ENCODE measurements at regions not wholly inside any gene's neighbourhood (a gene's known extent, or its start where the extent isn't known, plus 50 kb on each side); places are given as distances from the start of the nearest gene placed in this dataset.

DNA sequence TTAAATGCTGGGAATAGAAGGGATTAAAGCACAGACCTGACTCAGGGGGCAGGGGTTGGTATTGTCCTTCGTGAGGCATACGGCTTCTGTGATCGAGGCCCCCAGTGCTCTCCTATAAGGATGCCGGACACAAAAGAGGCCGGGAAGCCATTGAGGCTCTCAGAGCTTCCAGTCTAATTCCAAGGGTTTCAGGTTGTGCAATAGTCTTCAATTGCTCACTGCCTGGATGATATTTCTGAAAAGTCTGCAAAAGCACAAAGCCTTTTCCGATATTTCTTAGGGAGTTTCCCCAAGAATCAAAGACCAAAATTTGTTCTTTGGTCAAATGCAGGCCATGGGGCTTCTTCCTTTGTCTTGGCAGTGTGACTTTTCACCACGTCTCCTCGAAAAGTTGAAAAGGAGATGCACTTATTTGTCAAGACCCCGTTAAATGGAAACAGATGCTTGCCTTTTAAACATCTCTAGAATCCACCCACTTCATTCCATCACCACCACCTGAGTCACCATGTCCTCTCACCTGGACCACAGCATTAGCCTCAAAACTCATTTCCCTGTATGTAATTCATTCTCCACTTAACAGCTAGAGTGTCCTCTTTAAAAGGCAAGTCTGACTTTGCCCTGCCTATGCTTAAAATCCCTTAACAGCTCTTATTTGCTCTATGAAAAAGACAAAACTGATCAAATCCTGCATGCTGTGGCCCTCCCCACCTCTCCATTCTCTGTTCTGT, 134.8 kb upstream of the NAMPT start:
- DNase-seq (ENCODE audit: low read depth): no peak

DNA sequence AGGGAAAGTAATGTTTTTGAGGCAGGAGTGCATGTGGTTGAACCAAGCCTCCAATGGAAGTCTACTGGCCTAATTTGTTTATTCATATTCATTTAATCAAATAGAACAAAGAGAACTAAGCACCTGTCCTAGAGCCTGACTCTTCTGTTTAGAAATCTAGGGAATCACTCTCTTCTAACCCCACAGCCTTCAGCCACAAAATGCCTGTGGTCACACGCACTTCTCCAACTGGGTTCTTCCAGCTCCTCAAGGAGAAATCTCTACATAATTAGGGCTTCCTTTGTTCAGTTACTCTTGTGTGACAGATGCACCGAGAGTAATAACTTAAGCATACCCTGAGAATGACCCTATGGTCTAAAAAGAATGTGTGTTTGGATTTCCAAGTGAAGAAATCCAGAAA, 133.7 kb upstream of the NAMPT start:
- DNase-seq (ENCODE audit: low read depth): peak; percentile 35

DNA sequence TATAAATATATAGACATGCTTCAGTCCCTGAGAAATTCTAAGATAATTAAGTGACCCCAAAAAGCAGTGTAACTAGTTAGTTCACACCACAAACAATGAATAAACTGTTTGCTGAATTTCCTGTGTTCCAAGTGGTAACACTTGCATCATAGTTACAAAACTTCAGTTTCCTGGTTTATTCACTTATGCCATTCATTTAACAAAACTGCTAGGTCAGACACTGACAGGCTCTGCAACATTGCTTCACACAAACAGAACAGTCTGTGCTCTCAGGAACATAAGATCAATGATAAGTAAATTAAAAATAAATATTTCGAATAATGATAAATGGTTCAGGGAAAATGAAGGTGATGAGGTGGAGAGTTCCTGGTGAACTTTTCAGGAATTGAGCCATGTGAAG, 133.3 kb upstream of the NAMPT start:
- no peak for DNase-seq (ENCODE audit: low read depth)

DNA sequence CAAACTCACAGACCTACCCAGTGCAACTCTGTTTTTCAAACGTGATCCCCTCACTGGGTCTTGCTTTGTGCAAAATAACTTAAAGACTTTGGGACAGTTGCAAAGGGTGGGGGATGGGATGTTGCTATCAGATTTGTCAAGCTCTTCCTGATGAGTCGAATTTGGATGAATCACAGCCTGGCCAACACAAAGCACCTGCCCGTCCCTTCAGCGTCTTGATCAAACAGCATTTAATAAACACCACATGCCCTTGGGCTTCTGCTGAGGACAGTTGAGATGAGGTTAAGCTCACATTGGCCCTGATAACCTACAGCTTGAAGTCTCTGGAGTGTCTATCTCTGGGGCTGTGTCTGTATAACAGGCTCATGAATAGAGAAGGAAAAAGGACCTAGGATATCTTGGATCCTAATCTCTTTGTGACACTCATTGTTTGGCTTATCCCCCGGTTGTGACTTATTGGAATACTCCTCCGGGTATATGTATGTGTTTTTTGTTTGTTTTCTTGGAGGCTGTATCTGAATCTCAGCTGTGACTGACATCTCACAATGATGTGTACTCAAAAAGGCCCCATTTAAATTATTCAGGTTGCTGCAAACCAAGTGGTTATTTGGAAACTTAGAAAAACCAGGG, 132.6 kb upstream of the NAMPT start:
- peak; percentile 74 for DNase-seq (ENCODE audit: low read depth)

DNA sequence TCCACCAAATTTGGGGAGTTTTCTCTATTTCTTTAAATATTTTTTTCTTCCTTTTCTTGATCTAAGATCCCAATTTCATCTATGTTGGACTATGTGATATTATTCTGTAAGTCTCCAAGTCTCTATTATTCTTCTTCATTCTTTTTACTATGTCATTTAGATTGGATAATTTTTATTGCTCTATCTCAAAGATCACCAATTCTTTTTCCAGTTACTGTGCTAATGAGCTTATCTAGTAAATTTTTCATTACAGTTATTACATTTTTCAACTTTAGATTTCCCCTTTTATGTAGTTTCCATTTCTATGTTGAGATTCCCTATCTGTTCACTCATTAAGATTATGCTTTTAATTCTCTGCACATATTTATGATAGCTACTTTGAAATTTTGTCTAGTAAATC, 131.6 kb upstream of the NAMPT start:
- no peak for DNase-seq (ENCODE audit: low read depth)

DNA sequence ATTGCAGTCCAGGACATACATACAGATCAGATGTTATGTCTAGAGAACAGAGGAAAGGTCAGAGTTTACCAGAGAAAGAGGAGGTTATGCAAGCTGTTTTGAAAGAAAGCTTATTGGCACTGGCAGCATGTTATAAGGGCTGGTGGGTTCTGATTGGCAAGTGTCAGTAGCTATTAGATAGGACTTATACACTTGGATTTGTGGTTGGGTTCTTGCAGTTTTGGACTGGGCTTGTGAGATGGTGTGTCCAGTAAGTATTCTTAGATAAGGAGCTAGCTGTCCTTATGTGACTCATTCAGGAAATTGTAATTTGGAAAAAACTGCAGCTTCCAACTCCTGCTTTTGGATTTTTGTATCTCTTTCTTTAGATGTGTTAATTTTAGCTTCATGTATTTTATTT, 130.7 kb upstream of the NAMPT start:
- peak; percentile 57 for DNase-seq (ENCODE audit: low read depth)

DNA sequence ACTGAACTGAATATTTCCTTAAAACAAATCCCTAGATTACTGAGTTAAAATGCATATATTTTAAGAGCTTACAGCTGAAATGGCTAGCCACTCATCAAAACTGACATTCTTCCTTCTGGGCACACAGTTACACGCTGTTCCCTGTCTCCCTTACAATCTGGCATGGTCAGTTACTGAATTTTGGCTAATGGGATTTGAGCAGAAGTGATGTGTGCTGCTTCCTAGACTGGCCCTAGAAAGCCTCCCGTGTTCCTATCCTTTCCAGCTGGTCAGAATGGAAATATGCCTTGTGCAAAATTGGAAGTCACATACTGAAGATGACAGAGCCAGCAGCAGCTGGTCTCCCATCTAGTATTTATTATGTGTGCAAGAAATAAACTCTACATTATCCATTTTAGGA, 128.7 kb upstream of the NAMPT start:
- no peak for DNase-seq (ENCODE audit: low read depth)

DNA sequence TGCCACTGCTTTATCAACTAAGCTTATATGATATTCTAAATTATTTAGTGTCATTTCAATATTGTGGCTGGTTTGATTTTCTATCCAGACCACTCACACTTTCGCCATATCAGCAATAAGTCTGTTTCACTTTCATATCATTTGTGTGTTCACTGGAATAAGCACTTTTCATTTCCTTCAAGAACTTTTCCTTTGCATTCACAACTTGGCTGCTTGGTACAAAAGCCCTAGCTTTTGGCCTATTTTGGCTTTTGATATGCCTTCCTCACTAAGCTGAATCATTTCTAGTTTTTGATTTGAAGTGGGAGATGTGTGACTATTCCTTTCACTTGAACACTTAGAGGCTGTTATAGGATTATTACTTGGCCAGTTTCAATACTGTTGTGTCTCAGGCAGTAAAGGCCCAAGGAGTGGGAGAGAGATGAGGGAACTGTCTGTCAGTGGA, 120.9 kb upstream of the NAMPT start:
- no peak for DNase-seq (ENCODE audit: low read depth)

DNA sequence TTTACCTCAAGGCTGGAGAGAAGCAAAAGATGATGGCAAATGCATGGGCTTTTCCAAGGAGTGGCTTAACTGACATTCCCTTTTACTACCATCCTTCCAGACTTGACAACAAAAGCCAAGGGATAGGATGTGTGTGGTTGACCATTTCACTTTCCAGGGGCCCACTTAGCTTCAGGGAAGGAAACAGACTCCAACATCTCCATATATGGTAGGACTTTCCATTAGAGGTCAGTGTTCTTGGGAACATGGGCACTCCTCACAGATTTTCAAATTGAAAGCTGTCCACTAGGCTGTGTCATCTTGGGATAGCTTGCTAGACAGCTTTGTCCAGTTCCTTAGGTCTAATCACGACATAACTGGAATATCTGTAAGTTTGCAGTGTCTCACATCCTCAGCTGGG, 118.1 kb upstream of the NAMPT start:
- DNase-seq (ENCODE audit: low read depth): peak; percentile 59

DNA sequence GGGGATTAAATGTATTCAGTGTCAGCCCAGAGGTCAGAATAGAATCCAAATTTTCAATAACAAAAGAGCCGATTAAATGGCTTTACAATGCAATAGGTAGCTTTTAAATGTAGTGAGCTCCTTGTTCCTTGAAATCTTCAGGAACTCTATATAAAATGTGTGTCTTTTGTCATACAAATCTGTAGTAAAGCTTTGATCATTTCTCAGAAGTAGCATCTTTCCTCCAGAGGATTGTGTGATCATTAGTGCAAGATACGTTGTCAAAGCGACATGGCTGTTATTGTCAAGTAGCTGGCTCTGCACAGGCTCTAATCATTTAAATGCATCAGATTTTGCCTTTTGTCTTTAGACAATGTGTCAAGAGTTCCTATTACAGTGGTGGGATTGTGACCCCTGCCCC, 116.1 kb upstream of the NAMPT start:
- no peak for DNase-seq (ENCODE audit: low read depth)

DNA sequence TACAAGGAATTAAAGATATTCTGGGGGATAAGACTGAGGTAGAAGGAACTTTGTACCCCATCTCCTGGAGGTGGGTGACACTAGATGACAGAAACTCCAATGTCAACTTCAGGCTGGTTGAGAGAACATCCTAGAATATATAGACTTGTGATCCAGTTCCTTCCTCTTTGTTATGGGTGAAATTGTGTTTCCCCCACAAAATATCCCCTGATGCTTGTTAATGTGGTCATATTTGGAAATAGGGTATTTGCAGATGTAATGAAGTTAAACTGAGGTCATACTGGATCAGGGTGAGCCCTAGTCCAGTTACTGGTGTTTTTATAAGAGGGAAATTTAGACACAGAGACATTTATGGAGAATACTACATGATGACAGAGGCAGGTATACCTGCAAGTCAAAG, 114.0 kb upstream of the NAMPT start:
- no peak for DNase-seq (ENCODE audit: low read depth)

DNA sequence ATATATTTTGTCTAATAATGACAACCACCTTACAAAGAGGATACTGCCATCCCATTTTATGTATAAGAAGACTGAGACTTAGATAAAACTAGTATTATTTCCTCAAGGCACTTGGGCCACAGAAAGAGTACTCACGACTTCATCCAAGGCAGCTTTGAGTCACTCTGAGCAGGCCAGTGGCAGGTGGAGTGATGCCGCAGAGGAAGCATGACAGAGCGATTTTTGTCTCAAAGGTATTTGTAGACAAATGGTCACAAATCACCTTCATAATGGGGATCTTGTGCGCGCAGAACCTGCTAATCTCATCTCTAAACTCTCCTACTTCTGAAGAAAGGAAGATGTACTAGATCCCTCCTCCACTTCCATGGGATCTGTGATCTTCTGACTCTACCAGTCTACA, 113.2 kb upstream of the NAMPT start:
- no peak for DNase-seq (ENCODE audit: low read depth)

DNA sequence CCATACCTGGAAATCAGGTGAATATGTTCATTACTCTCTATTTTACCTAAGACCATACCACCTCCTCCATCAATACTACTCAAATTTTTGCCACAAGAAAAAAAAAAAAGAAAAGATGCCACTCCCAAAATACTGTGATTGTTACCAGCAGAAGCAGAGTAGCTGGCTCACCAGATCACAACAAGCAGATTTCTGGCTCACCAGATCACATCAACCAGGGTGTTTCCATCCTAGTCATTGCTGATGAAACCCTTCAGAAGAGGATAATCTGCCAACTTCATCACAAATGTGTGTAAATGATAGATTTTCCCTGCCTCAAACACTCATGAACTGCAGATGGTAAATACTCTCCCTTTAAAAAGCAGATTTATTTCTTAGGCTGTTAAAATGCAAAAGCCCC, 109.7 kb upstream of the NAMPT start:
- no peak for DNase-seq (ENCODE audit: low read depth)

DNA sequence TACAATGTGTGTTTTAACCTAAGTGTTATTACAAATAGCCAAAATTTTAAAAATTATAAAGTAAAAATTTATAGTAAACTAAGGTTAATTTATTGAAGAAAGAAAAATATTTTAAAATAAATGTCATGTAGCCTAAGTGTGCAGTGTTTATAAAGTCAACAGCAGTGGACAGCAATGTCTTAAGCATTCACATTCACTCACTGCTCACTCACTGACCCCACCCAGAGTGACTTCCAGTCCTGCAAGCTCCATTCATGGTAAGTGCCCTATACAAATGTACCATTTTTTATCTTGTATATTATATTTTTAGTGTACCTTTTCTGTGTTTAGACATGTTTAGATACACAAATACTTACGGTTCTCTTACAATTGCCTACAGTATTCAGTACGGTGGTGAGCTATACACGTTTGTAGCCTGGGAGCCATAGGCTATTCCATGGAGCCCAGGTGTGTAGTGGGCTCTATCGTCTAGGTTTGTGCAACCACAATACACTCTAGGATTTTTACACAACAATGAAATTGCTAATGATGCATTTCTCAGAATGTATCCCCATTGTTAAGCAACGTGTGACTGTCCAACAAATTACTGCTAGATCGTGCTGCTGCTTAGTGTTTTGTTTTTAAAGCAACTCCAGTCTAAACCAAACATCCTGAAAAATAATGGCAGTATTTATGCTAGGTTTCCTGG, 108.9 kb upstream of the NAMPT start:
- DNase-seq (ENCODE audit: low read depth): no peak

DNA sequence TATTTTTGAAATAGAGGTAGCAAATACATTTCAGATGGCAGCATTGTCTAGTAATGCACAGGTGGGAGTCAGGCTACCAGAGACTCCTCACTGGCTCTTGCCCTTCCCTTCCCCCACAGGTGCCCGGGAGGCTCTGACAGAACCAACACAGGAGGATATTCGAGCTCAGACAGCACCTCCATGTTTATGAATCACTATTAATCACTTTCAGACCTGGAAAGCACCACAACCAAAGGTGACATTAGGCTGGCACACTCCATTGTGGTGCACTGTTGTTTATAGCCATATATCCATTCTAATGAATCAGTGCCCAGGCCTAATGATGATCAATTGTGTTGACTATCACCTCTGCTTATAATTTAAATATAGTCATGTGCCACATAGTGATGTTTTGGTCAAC, 107.8 kb upstream of the NAMPT start:
- DNase-seq (ENCODE audit: low read depth): no peak

DNA sequence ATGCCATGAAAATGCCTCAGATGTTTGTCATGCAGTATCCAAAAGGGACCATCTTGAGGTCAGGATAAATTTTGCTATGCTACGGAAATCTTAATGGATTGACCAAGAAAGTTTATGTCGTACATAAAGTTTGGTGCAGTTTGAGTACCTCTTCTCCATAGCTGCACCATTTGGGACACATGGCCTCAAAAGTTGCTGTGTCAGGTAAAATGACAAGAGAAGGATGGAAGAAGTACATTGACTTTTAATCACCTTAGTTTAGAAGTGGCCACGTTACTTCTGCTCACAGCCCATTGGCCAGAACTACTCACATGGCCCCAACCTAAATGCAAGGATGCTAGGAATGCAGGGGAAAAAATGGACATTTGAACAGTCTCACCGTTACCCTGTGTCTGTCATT, 107.4 kb upstream of the NAMPT start:
- no peak for DNase-seq (ENCODE audit: low read depth)

DNA sequence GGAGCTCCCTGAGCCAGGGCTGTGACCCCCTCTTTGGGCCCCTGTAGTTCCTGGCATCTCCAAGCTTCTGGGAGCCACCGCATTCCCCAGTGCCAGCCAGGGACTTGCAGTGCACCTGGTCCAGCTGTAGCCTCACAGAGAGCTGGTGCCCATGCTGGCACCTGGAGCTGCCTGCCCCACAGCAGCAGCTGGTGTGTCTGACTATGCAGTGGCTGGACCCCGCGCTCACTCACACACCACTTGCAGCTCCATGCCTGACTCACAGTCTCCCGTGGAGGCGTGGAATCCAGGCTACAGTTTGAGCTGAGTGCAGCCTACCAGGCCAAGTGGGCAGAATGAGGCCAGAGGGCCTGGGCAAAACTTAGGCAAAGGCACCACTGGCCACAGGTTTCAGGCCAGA, 102.2 kb upstream of the NAMPT start:
- no peak for DNase-seq (ENCODE audit: low read depth)

DNA sequence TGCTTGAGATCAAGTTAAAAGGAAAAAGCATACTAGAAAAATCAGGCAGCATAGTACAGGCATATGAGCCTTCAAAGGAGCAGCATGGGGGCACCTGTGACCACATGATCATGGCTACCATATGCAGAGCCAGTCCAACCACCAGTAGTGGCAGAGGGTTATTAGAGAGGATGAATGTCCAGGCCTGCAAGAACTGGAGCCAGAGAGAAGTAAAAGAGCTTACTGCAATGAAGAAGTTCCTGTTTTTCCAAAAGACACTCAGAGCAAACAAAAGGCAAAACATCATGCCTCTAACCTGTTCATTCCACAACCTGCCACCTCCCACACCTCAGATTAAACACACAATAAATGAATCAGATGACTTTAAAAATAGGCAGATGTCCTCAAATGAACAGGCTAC, 99.6 kb upstream of the NAMPT start:
- no peak for DNase-seq (ENCODE audit: low read depth)

DNA sequence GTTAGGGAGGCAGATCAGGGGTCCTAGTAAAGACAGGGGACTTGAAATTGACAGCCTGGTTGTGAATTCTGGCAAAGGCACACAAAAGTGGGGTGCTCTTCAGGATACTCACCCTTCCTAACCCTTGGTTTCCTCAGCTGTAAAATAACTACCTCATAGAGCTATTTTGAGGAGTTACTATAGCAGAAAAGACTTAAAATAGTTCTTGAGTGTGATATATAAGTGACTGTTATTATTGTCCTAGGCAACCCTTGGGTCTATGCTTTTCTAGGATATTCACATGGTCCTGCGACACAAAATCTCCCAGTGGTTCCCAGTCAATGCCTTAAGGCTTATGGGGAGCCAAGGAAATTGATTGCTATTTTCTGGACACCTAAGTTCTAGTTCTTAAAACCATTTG, 98.1 kb upstream of the NAMPT start:
- no peak for DNase-seq (ENCODE audit: low read depth)

DNA sequence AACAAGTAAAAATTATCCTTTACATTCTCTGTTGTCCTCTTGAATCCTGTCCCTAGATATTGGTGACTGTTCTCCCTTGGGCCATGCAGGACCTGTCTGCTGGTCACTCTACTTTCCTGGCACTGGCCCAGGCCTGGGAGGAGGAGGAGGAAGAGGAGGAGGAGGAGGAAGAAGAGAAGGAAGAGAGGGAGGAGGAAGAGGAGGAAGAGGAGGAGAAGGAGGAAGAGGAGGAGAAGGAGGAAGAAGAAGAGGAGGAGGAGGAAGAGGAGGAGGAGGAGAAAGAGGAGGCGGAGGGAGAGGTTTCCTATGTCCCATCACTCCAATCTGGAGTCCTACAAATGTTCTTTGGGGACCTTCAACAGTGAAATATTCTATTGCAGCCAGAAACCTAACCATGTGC, 97.3 kb upstream of the NAMPT start:
- no peak for DNase-seq (ENCODE audit: low read depth)

DNA sequence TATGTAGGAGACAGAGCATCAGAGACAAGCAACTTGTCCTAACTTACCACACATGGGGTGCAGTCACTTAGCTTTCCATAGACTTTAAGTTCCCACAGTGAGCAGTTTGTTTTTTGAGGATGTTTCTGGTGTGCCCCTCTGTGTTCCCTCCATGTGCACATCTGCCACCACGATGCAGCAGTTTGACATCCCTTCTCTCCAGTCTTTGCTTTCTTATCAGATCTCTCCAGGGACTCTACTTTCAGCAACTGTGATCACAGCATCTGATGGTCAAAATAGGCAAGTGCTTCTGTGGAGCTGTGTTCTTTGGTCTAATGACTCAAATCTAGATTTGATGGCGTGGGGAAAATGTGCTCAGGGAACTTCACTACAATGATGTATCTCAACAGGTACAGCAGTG, 96.5 kb upstream of the NAMPT start:
- DNase-seq (ENCODE audit: low read depth): no peak

DNA sequence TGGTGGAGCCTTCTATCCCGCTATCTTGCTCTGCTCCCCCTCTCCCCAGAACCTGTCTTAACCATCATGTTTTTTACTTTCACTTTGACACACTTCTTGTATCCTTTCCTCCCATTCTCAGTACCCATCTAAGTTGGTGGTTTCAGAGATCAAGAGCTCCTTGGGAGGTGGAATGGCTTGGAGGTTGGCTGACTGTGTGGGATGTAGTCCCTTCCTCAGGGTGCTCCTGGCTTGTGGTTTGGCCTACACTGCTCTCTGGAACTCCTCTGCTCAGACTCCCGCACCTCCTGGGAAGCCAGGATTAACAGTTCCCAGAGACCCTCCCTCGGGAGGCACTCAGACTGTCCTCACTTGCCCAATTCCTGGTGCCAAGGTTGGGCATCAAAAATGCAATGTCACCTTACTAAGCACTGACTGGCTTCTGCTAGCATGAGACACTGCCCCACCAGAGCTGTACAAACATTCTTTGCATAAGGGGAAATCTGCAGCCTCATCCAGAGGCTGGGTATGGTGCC, 93.1 kb upstream of the NAMPT start:
- peak; percentile 24 for DNase-seq (ENCODE audit: low read depth)

All from RPMI7951 (cell line).